Testis (tissue), 2 donors: ENCODE measurements at regions not wholly inside any gene's neighbourhood (a gene's known extent, or its start where the extent isn't known, plus 50 kb on each side); places are given as distances from the start of the nearest gene placed in this dataset.

ENCODE experiments used
- POLR2A ChIP-seq: fragments of 450-650 bp; IDR thresholded peaks from one replicate; pipeline ENCODE4 v1.6.1; 2017; ENCODE audit warnings: antibody characterized with exemption, mild to moderate bottlenecking, moderate library complexity
- TF ChIP-seq, protein P1 (sequence below), 3 experiments: fragments of 450-650 bp in 2 of 3; fragments of 200-600 bp in 1 of 3; sonication (generic) in 1 of 3; IDR thresholded peaks; one replicate each; pipeline ENCODE4 v1.5.1; 2016 to 2019; ENCODE audit warnings: antibody characterized with exemption in 3 of 3, mild to moderate bottlenecking in 2 of 3, moderate library complexity in 1 of 3

GRCh38 chr4:79651456-79651855 is 243.4 kb upstream of the GK2 start:
- TF ChIP-seq, protein P1, sequence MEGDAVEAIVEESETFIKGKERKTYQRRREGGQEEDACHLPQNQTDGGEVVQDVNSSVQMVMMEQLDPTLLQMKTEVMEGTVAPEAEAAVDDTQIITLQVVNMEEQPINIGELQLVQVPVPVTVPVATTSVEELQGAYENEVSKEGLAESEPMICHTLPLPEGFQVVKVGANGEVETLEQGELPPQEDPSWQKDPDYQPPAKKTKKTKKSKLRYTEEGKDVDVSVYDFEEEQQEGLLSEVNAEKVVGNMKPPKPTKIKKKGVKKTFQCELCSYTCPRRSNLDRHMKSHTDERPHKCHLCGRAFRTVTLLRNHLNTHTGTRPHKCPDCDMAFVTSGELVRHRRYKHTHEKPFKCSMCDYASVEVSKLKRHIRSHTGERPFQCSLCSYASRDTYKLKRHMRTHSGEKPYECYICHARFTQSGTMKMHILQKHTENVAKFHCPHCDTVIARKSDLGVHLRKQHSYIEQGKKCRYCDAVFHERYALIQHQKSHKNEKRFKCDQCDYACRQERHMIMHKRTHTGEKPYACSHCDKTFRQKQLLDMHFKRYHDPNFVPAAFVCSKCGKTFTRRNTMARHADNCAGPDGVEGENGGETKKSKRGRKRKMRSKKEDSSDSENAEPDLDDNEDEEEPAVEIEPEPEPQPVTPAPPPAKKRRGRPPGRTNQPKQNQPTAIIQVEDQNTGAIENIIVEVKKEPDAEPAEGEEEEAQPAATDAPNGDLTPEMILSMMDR (IDR thresholded peaks at IDR 0.05), result no peak
- no peak for TF ChIP-seq POLR2A
